GM23338 (cell line): ENCODE measurements at regions not wholly inside any gene's neighbourhood (a gene's known extent, or its start where the extent isn't known, plus 50 kb on each side); places are given as distances from the start of the nearest gene placed in this dataset.

Source experiments
- CREB1 ChIP-seq: fragments of 250-450 bp; sonication (Bioruptor Pico); IDR thresholded peaks from 2 replicates; pipeline ENCODE4 v1.5.0; 2020; ENCODE audit warnings: low read depth, mild to moderate bottlenecking, moderate library complexity
- CTCF ChIP-seq, 2 experiments: fragments of 200-600 bp in 1 of 2; sonication (generic) in 1 of 2; conservative IDR thresholded peaks; 2 replicates each; pipeline versions ENCODE4 v1.5.1 to v1.6.1; 2016 to 2017; ENCODE audit warnings: antibody characterized with exemption in 2 of 2, low read depth in 2 of 2, mild to moderate bottlenecking in 2 of 2, moderate library complexity in 1 of 2
- NANOG ChIP-seq: IDR thresholded peaks from 2 replicates; pipeline ENCODE4 v1.6.1; 2016; ENCODE audit warnings: antibody characterized with exemption, borderline replicate concordance

- TF ChIP-seq CTCF (conservative IDR thresholded peaks at IDR 0.05; ENCODE audit: low read depth in 2 of 2) (no peak), NANOG (no peak), CREB1 (no peak)
These were observed 239.2 kb upstream of the GRID2 start for GRCh38 chr4:92064574-92064973.
